ENCODE measurements at regions not wholly inside any gene's neighbourhood (a gene's known extent, or its start where the extent isn't known, plus 50 kb on each side); places are given as distances from the start of the nearest gene placed in this dataset.

DNA sequence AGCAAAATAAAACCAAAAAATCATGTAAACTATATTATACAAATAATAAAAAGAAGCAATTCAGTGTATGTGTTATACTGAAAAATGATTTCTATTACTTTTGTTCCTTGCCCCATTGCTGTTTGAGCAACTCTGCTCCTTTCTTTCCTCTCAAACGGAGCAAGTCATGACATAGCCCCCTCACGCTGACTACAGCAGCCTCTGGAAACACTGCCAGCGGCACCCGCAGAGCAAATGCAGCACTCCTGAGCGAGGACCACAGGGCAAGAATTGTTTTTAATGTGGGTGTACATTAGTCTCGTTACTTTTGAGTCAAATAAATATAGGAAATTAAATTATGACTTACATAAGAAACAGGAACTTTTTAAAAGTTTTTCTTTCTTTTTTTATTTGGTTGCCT lies 350.1 kb upstream of the HSF2 start:
- no peaks in the 10 kb centered on the region for H4K20me1 ChIP-seq (ENCODE audit: low read depth)
- no peaks in the 10 kb centered on the region for H3K36me3 ChIP-seq
- peak overlapping the region; percentile 26 for H2AFZ ChIP-seq (replicated peaks)
- peaks cover 6% of the 10 kb centered on the region for H3K4me1 ChIP-seq
- H3K27me3 Mint-ChIP-seq (ENCODE audit: insufficient read depth, low read depth): no peaks in the 10 kb centered on the region
- TF ChIP-seq EZH2phosphoT487 (IDR thresholded peaks at IDR 0.05): no peak
- no peak for TF ChIP-seq EZH2 (IDR thresholded peaks at IDR 0.05)
- no peak for TF ChIP-seq CTCF (IDR thresholded peaks at IDR 0.05)
- no peak overlapping the region for H3K4me2 ChIP-seq
- H3F3A ChIP-seq (ENCODE audit: low read depth): no peaks in the 10 kb centered on the region
- no peaks in the 10 kb centered on the region for H3K9me3 ChIP-seq (ENCODE audit: low read depth)
- no peaks in the 10 kb centered on the region for H3K79me2 ChIP-seq (ENCODE audit: low read depth)
- H3K36me3 Mint-ChIP-seq: no peaks in the 10 kb centered on the region
- DNase-seq (ENCODE audit: low spot score): peak; percentile 50
- no peak overlapping the region for H3K4me3 Mint-ChIP-seq
- H3K9me3 Mint-ChIP-seq: no peaks in the 10 kb centered on the region
- no peak overlapping the region for H3K27ac Mint-ChIP-seq
- H3K27me3 ChIP-seq: no peaks in the 10 kb centered on the region
- H3K9ac ChIP-seq: no peak overlapping the region
- no peak overlapping the region for H3K4me3 ChIP-seq
- no peak overlapping the region for H3K27ac ChIP-seq
- peaks cover 17% of the 10 kb centered on the region for H3K4me1 Mint-ChIP-seq

DNA sequence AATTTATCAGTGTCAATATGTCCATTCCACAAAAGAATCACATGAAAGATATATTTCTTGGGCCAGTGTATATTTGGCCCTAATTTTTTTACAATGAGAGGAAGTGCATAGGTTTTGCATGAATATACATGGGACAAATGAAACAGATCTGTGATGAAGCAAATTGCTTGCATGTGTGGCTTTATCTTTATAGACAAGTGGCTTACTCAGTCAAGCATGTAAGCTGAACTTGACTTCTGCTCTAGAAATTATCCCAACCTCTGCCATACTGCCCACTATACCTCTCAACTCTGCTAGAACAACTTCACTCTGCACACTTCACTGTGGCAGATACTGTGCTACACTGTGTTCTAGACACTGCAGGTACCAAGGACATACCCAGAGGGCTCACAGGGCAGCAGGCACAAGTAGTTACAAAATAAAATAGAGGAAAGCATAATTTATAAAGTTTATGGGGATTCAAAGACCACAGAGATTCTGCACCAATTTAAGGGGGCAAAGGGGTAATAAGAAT lies 349.2 kb upstream of the HSF2 start:
- Mint-ChIP-seq H3K4me3 (no peak overlapping the region), H3K36me3 (no peaks in the 10 kb centered on the region), H3K27me3 (ENCODE audit: insufficient read depth, low read depth) (no peaks in the 10 kb centered on the region), H3K9me3 (no peaks in the 10 kb centered on the region), H3K27ac (no peak overlapping the region), H3K4me1 (peaks cover 17% of the 10 kb centered on the region)
- Histone ChIP-seq H4K20me1 (ENCODE audit: low read depth) (no peaks in the 10 kb centered on the region), H3K9ac (no peak overlapping the region), H3K9me3 (ENCODE audit: low read depth) (no peaks in the 10 kb centered on the region), H3K27ac (no peak overlapping the region), H3K4me2 (no peak overlapping the region), H3K79me2 (ENCODE audit: low read depth) (no peaks in the 10 kb centered on the region), H3K36me3 (no peaks in the 10 kb centered on the region), H3K27me3 (no peaks in the 10 kb centered on the region), H3K4me1 (peaks cover 6% of the 10 kb centered on the region), H2AFZ (replicated peaks) (no peak overlapping the region), H3K4me3 (no peak overlapping the region), H3F3A (ENCODE audit: low read depth) (no peaks in the 10 kb centered on the region)
- TF ChIP-seq EZH2 (IDR thresholded peaks at IDR 0.05): no peak
- TF ChIP-seq CTCF (IDR thresholded peaks at IDR 0.05): no peak
- no peak for TF ChIP-seq EZH2phosphoT487 (IDR thresholded peaks at IDR 0.05)
- DNase-seq (ENCODE audit: low spot score): no peak

- Histone ChIP-seq H3K36me3 (no peaks in the 10 kb centered on the region), H3K4me3 (no peak overlapping the region), H3F3A (ENCODE audit: low read depth) (no peaks in the 10 kb centered on the region), H4K20me1 (ENCODE audit: low read depth) (no peaks in the 10 kb centered on the region), H3K27ac (no peak overlapping the region), H3K9ac (no peak overlapping the region), H3K79me2 (ENCODE audit: low read depth) (no peaks in the 10 kb centered on the region), H3K4me2 (no peak overlapping the region), H3K9me3 (ENCODE audit: low read depth) (no peaks in the 10 kb centered on the region), H3K27me3 (no peaks in the 10 kb centered on the region), H3K4me1 (peaks cover 6% of the 10 kb centered on the region), H2AFZ (replicated peaks) (peak overlapping the region; percentile 79)
- TF ChIP-seq EZH2 (IDR thresholded peaks at IDR 0.05): no peak
- TF ChIP-seq EZH2phosphoT487 (IDR thresholded peaks at IDR 0.05): no peak
- no peak for TF ChIP-seq CTCF (IDR thresholded peaks at IDR 0.05)
- Mint-ChIP-seq H3K36me3 (no peaks in the 10 kb centered on the region), H3K4me3 (no peak overlapping the region), H3K27me3 (ENCODE audit: insufficient read depth, low read depth) (no peaks in the 10 kb centered on the region), H3K9me3 (no peaks in the 10 kb centered on the region), H3K27ac (no peak overlapping the region), H3K4me1 (peaks cover 23% of the 10 kb centered on the region)
- DNase-seq (ENCODE audit: low spot score): no peak
Measured at GRCh38 chr6:122052346-122052900, 347.0 kb upstream of the HSF2 start.

All from neural progenitor cell (in vitro differentiated cells).